Mammary epithelial cell (primary cell): ENCODE measurements at regions not wholly inside any gene's neighbourhood (a gene's known extent, or its start where the extent isn't known, plus 50 kb on each side); places are given as distances from the start of the nearest gene placed in this dataset.
"Not testable (repeated sequence)": the region's sequence is repeated elsewhere in the genome, so short reads cannot be mapped to it uniquely, and the experiment has no call there.

Experiments used
- CTCF ChIP-seq, 2 donors: IDR thresholded peaks in 1 of 2; conservative IDR thresholded peaks in 1 of 2; 2 replicates each; pipeline ENCODE4 v1.5.1; 2011 to 2012; ENCODE audit warnings: inconsistent platforms in 2 of 2, low read length in 2 of 2, mild to moderate bottlenecking in 2 of 2, control low read depth in 1 of 2, low read depth in 1 of 2; ENCODE audit not compliant: insufficient read depth in 1 of 2; ENCODE audit errors: extremely low read depth in 1 of 2
- EZH2 ChIP-seq: IDR thresholded peaks from 2 replicates; pipeline ENCODE4 v1.6.1; 2012; ENCODE audit warnings: low read length, inconsistent platforms, borderline replicate concordance

GRCh38 chr16:29578898-29579297 lies 72.7 kb upstream of the NPIPB12 start:
- TF ChIP-seq CTCF (conservative IDR thresholded peaks at IDR 0.05 in 1 of 2, IDR thresholded peaks at IDR 0.05 in 1 of 2; ENCODE audit: extremely low read depth in 1 of 2, insufficient read depth in 1 of 2, low read depth in 1 of 2, low read length in 2 of 2); EZH2: not testable (repeated sequence)
